ENCODE measurements at regions not wholly inside any gene's neighbourhood (a gene's known extent, or its start where the extent isn't known, plus 50 kb on each side); places are given as distances from the start of the nearest gene placed in this dataset.

- Mint-ChIP-seq H3K36me3 (no peaks in the 10 kb centered on the region), H3K27me3 (peaks cover 0 to 4% (median 2%) of the 10 kb centered on the region in 5 donors), H3K4me1 (no peaks in the 10 kb centered on the region), H3K27ac (no peak overlapping the region), H3K4me3 (no peak overlapping the region), H3K9me3 (no peaks in the 10 kb centered on the region)
- ATAC-seq (no peak), DNase-seq (no peak)
- POLR2A ChIA-PET = no interaction called here
These were observed 795.3 kb upstream of the CELF2 start for GRCh38 chr10:10222304-10222841.

- Mint-ChIP-seq H3K27ac (no peak overlapping the region), H3K9me3 (no peaks in the 10 kb centered on the region), H3K36me3 (no peaks in the 10 kb centered on the region), H3K4me3 (no peak overlapping the region), H3K4me1 (no peaks in the 10 kb centered on the region), H3K27me3 (peaks cover 0 to 4% (median 2%) of the 10 kb centered on the region in 5 donors)
- POLR2A ChIA-PET = no interaction called here
- ATAC-seq = no peak
- DNase-seq = no peak
These were observed 794.5 kb upstream of the CELF2 start for GRCh38 chr10:10223131-10223530.

GRCh38 chr10:10225136-10225676 is 792.5 kb upstream of the CELF2 start:
- DNase-seq (no peak), ATAC-seq (no peak)
- no peaks in the 10 kb centered on the region for H3K4me1 Mint-ChIP-seq
- POLR2A ChIA-PET = no interaction called here
- H3K27me3 Mint-ChIP-seq = peaks cover 0 to 4% (median 2%) of the 10 kb centered on the region in 5 donors
- H3K36me3 Mint-ChIP-seq = no peaks in the 10 kb centered on the region
- H3K4me3 Mint-ChIP-seq = no peak overlapping the region
- H3K27ac Mint-ChIP-seq = no peak overlapping the region
- H3K9me3 Mint-ChIP-seq = peaks cover 0 to 10% (median 4%) of the 10 kb centered on the region in 9 donors

- Mint-ChIP-seq H3K36me3 (no peaks in the 10 kb centered on the region), H3K27ac (no peak overlapping the region)
These were observed 784.4 kb upstream of the CELF2 start for GRCh38 chr10:10233229-10233628.

GRCh38 chr10:10235003-10235402 is 782.7 kb upstream of the CELF2 start:
- Mint-ChIP-seq H3K27me3 (peaks cover 6 to 17% (median 8%) of the 10 kb centered on the region in 5 donors), H3K9me3 (peaks cover 0 to 6% (median 2%) of the 10 kb centered on the region in 9 donors), H3K27ac (no peak overlapping the region), H3K36me3 (no peaks in the 10 kb centered on the region), H3K4me1 (no peaks in the 10 kb centered on the region), H3K4me3 (no peak overlapping the region)
- DNase-seq (no peak), ATAC-seq (no peak)
- POLR2A ChIA-PET = no interaction called here

More at GRCh38 chr10:10233229-10233628, 784.4 kb upstream of the CELF2 start:
- POLR2A ChIA-PET = no interaction called here
- Mint-ChIP-seq H3K9me3 (peaks cover 0 to 11% (median 4%) of the 10 kb centered on the region in 9 donors), H3K27me3 (peaks cover 5 to 17% (median 8%) of the 10 kb centered on the region in 5 donors), H3K4me1 (no peaks in the 10 kb centered on the region), H3K4me3 (no peak overlapping the region)
- DNase-seq (no peak), ATAC-seq (no peak)

- Mint-ChIP-seq H3K36me3 (peaks cover 0 to 6% (median 0%) of the 10 kb centered on the region in 3 donors), H3K4me3 (no peak overlapping the region), H3K9me3 (peaks cover 0 to 15% (median 6%) of the 10 kb centered on the region in 9 donors), H3K27me3 (peaks cover under 1 to 14% (median 7%) of the 10 kb centered on the region in 5 donors), H3K27ac (no peak overlapping the region), H3K4me1 (no peaks in the 10 kb centered on the region)
- POLR2A ChIA-PET = no interaction called here
- DNase-seq (no peak), ATAC-seq (no peak)
These were observed 770.1 kb upstream of the CELF2 start for GRCh38 chr10:10247585-10247984.

GRCh38 chr10:10256860-10257259 is 760.8 kb upstream of the CELF2 start:
- no peaks in the 10 kb centered on the region for H3K4me1 Mint-ChIP-seq
- DNase-seq = no peak

GRCh38 chr10:10259013-10259412 is 758.7 kb upstream of the CELF2 start:
- H3K27ac Mint-ChIP-seq = no peak overlapping the region
- H3K27me3 Mint-ChIP-seq = peaks cover 0 to 3% (median 0%) of the 10 kb centered on the region in 5 donors
- POLR2A ChIA-PET = no interaction called here
- no peak overlapping the region for H3K4me3 Mint-ChIP-seq
- H3K9me3 Mint-ChIP-seq = peaks cover 4 to 33% (median 11%) of the 10 kb centered on the region in 9 donors
- peaks cover 0 to 8% (median 0%) of the 10 kb centered on the region in 3 donors for H3K36me3 Mint-ChIP-seq
- ATAC-seq (no peak), DNase-seq (no peak)
- no peaks in the 10 kb centered on the region for H3K4me1 Mint-ChIP-seq

More at GRCh38 chr10:10256860-10257259, 760.8 kb upstream of the CELF2 start:
- no peak overlapping the region for H3K27ac Mint-ChIP-seq
- POLR2A ChIA-PET = no interaction called here
- peaks cover 4 to 33% (median 11%) of the 10 kb centered on the region in 9 donors for H3K9me3 Mint-ChIP-seq
- H3K36me3 Mint-ChIP-seq = peaks cover 0 to 8% (median 0%) of the 10 kb centered on the region in 3 donors
- ATAC-seq = no peak
- H3K4me3 Mint-ChIP-seq = no peak overlapping the region
- H3K27me3 Mint-ChIP-seq = no peaks in the 10 kb centered on the region

- Mint-ChIP-seq H3K9me3 (no peaks in the 10 kb centered on the region), H3K4me1 (no peaks in the 10 kb centered on the region)
These were observed 747.3 kb upstream of the CELF2 start for GRCh38 chr10:10270126-10271050.

GRCh38 chr10:10271639-10272192 is 746.0 kb upstream of the CELF2 start:
- ATAC-seq = no peak

More at GRCh38 chr10:10270126-10271050, 747.3 kb upstream of the CELF2 start:
- Mint-ChIP-seq H3K27ac (no peak overlapping the region), H3K27me3 (peaks cover 0 to 9% (median 0%) of the 10 kb centered on the region in 5 donors), H3K4me3 (no peak overlapping the region), H3K36me3 (no peaks in the 10 kb centered on the region)
- ATAC-seq = no peak
- no peak for DNase-seq
- POLR2A ChIA-PET = no interaction called here

GRCh38 chr10:10273661-10274060 is 744.0 kb upstream of the CELF2 start:
- no peak for ATAC-seq
- no peak overlapping the region for H3K4me3 Mint-ChIP-seq
- peaks cover 0 to 17% (median 3%) of the 10 kb centered on the region in 5 donors for H3K27me3 Mint-ChIP-seq
- DNase-seq = no peak
- H3K4me1 Mint-ChIP-seq = no peaks in the 10 kb centered on the region
- POLR2A ChIA-PET = no interaction called here
- H3K27ac Mint-ChIP-seq = no peak overlapping the region
- H3K36me3 Mint-ChIP-seq = no peaks in the 10 kb centered on the region
- no peaks in the 10 kb centered on the region for H3K9me3 Mint-ChIP-seq

More at GRCh38 chr10:10271639-10272192, 746.0 kb upstream of the CELF2 start:
- DNase-seq = no peak
- H3K36me3 Mint-ChIP-seq = no peaks in the 10 kb centered on the region
- H3K27ac Mint-ChIP-seq = no peak overlapping the region
- POLR2A ChIA-PET = no interaction called here
- no peak overlapping the region for H3K4me3 Mint-ChIP-seq
- no peaks in the 10 kb centered on the region for H3K4me1 Mint-ChIP-seq
- peaks cover 0 to 12% (median 0%) of the 10 kb centered on the region in 5 donors for H3K27me3 Mint-ChIP-seq
- H3K9me3 Mint-ChIP-seq = no peaks in the 10 kb centered on the region

GRCh38 chr10:10279906-10280305 is 737.8 kb upstream of the CELF2 start:
- H3K4me1 Mint-ChIP-seq = no peaks in the 10 kb centered on the region
- DNase-seq (no peak), ATAC-seq (no peak)
- no peak overlapping the region for H3K27ac Mint-ChIP-seq
- H3K9me3 Mint-ChIP-seq = peaks cover 0 to 4% (median 0%) of the 10 kb centered on the region in 9 donors
- peaks cover 0 to 17% (median 5%) of the 10 kb centered on the region in 5 donors for H3K27me3 Mint-ChIP-seq
- H3K4me3 Mint-ChIP-seq = no peak overlapping the region
- POLR2A ChIA-PET = no interaction called here
- H3K36me3 Mint-ChIP-seq = peaks cover 0 to 5% (median 0%) of the 10 kb centered on the region in 3 donors

- Mint-ChIP-seq H3K27me3 (peaks cover 0 to 10% (median 4%) of the 10 kb centered on the region in 5 donors), H3K4me1 (no peaks in the 10 kb centered on the region), H3K27ac (no peak overlapping the region), H3K36me3 (no peaks in the 10 kb centered on the region), H3K4me3 (no peak overlapping the region), H3K9me3 (peaks cover 0 to 4% (median 0%) of the 10 kb centered on the region in 9 donors)
- POLR2A ChIA-PET = no interaction called here
- ATAC-seq (no peak), DNase-seq (no peak)
These were observed 725.2 kb upstream of the CELF2 start for GRCh38 chr10:10292501-10292900.

Measured in naive thymus-derived CD8-positive, alpha-beta T cell (primary cell).